ENCODE measurements at regions not wholly inside any gene's neighbourhood (a gene's known extent, or its start where the extent isn't known, plus 50 kb on each side); places are given as distances from the start of the nearest gene placed in this dataset.

GRCh38 chr3:112744106-112744505, 102.6 kb downstream of the CD200R1L start:
- TF ChIP-seq POLR2A (IDR thresholded peaks at IDR 0.05) = no peak
- no peak for TF ChIP-seq CTCF (IDR thresholded peaks at IDR 0.05)

Data from esophagus squamous epithelium (tissue), 4 donors.